ENCODE measurements at regions not wholly inside any gene's neighbourhood (a gene's known extent, or its start where the extent isn't known, plus 50 kb on each side); places are given as distances from the start of the nearest gene placed in this dataset.

DNA sequence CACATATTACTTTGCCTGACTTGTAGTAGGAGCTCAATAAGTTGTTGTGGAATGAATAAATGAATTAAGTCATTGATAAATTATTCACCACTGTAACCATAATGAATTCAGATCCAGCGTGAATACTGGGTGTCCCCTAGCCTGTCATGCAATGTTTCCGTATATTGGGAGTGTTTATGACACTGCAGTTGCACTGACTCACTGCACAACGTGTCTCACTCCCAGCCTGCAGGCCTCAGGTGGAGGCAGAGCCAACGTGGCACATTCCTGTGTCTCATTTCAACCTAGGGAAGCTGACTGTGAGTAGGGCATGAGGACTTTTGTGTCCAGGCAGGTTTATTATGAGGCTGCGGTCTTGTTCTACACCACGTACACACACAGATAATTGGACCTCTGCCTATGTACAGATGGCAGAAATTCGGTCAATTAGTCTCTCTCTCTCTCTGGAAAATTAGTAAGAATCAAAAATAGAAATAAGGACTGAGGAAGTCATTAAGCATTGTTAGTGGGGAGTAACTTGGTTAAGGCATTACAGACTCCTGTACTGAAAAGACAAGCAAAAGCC, 299.1 kb upstream of the IGFBP3 start:
- Histone ChIP-seq H3K27me3 (ENCODE audit: insufficient read depth) (no peaks in the 10 kb centered on the region), H3F3A (replicated peaks; ENCODE audit: low read depth) (no peaks in the 10 kb centered on the region), H3K4me1 (ENCODE audit: insufficient read depth) (no peaks in the 10 kb centered on the region), H3K4me2 (no peak overlapping the region), H4K20me1 (replicated peaks; ENCODE audit: insufficient read depth) (no peaks in the 10 kb centered on the region), H3K9me2 (ENCODE audit: insufficient read depth) (0 out of 2 replicates have a peak, but pooled peaks cover 4% of the 10 kb centered on the region), H3K79me2 (replicated peaks; ENCODE audit: insufficient read depth) (no peaks in the 10 kb centered on the region), H2AFZ (no peak overlapping the region), H3K4me3 (no peak overlapping the region), H3K36me3 (ENCODE audit: insufficient read depth) (no peaks in the 10 kb centered on the region), H3K27ac (ENCODE audit: low read depth) (no peak overlapping the region)
- Mint-ChIP-seq H3K36me3 (ENCODE audit: low read depth) (no peaks in the 10 kb centered on the region; the same call in 2 of the 3 replicates), H3K27ac (no peak overlapping the region), H3K9me3 (no peaks in the 10 kb centered on the region; the same call in 2 of the 3 replicates), H3K27me3 (ENCODE audit: insufficient read depth, low read depth, poor library complexity) (peaks cover 6% of the 10 kb centered on the region), H3K4me3 (no peak overlapping the region), H3K4me1 (peaks cover 4% of the 10 kb centered on the region; the same call in 2 of the 3 replicates)
- DNase-seq (ENCODE audit: low spot score), result no peak
- TF ChIP-seq STAT1 (IDR thresholded peaks at IDR 0.05; ENCODE audit: unreplicated experiment), result no peak
- TF ChIP-seq, protein P1, sequence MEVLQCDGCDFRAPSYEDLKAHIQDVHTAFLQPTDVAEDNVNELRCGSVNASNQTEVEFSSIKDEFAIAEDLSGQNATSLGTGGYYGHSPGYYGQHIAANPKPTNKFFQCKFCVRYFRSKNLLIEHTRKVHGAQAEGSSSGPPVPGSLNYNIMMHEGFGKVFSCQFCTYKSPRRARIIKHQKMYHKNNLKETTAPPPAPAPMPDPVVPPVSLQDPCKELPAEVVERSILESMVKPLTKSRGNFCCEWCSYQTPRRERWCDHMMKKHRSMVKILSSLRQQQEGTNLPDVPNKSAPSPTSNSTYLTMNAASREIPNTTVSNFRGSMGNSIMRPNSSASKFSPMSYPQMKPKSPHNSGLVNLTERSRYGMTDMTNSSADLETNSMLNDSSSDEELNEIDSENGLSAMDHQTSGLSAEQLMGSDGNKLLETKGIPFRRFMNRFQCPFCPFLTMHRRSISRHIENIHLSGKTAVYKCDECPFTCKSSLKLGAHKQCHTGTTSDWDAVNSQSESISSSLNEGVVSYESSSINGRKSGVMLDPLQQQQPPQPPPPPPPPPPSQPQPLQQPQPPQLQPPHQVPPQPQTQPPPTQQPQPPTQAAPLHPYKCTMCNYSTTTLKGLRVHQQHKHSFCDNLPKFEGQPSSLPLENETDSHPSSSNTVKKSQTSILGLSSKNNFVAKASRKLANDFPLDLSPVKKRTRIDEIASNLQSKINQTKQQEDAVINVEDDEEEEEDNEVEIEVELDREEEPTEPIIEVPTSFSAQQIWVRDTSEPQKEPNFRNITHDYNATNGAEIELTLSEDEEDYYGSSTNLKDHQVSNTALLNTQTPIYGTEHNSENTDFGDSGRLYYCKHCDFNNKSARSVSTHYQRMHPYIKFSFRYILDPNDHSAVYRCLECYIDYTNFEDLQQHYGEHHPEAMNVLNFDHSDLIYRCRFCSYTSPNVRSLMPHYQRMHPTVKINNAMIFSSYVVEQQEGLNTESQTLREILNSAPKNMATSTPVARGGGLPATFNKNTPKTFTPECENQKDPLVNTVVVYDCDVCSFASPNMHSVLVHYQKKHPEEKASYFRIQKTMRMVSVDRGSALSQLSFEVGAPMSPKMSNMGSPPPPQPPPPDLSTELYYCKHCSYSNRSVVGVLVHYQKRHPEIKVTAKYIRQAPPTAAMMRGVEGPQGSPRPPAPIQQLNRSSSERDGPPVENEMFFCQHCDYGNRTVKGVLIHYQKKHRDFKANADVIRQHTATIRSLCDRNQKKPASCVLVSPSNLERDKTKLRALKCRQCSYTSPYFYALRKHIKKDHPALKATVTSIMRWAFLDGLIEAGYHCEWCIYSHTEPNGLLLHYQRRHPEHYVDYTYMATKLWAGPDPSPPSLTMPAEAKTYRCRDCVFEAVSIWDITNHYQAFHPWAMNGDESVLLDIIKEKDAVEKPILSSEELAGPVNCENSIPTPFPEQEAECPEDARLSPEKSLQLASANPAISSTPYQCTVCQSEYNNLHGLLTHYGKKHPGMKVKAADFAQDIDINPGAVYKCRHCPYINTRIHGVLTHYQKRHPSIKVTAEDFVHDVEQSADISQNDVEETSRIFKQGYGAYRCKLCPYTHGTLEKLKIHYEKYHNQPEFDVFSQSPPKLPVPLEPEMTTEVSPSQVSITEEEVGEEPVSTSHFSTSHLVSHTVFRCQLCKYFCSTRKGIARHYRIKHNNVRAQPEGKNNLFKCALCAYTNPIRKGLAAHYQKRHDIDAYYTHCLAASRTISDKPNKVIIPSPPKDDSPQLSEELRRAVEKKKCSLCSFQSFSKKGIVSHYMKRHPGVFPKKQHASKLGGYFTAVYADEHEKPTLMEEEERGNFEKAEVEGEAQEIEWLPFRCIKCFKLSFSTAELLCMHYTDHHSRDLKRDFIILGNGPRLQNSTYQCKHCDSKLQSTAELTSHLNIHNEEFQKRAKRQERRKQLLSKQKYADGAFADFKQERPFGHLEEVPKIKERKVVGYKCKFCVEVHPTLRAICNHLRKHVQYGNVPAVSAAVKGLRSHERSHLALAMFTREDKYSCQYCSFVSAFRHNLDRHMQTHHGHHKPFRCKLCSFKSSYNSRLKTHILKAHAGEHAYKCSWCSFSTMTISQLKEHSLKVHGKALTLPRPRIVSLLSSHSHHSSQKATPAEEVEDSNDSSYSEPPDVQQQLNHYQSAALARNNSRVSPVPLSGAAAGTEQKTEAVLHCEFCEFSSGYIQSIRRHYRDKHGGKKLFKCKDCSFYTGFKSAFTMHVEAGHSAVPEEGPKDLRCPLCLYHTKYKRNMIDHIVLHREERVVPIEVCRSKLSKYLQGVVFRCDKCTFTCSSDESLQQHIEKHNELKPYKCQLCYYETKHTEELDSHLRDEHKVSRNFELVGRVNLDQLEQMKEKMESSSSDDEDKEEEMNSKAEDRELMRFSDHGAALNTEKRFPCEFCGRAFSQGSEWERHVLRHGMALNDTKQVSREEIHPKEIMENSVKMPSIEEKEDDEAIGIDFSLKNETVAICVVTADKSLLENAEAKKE (CRISPR knock-in tag; IDR thresholded peaks at IDR 0.05), result no peak
- ATAC-seq, result no peak

DNA sequence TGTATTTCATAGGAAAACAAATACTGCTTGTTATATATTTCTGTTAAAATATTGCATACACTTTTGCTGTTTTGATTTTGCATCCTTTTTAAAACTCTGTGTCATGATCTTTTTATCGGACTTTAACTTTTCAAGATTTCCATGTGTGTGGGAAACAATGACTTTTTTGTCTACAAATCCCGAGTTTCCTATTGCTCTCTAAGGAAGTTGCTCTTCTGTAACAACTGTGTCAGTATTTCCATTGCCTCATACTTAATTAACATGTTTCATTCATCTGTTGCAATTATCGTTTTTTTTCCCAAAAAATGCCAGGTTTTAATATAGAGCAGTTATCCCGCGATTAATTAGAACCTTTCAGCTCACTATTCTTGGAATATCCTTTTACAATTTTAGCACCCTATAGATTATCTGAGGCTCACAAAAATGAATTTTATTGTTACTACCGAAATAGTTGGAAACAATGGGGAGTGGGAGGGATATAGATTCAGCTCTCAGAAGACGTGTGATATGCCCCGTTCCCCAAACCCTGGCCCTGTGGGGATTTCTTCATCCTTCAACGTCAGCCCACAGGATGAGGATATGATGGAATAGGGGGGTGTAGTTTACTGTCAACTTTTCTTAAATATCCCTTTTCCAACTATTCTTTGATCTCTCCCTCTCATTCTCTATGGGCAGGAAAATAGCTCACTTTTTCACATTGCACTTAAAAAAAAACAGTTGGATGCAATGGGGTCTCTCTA, 297.6 kb upstream of the IGFBP3 start:
- Histone ChIP-seq H3K27me3 (ENCODE audit: insufficient read depth) (no peaks in the 10 kb centered on the region), H3K27ac (ENCODE audit: low read depth) (no peak overlapping the region), H4K20me1 (replicated peaks; ENCODE audit: insufficient read depth) (no peaks in the 10 kb centered on the region), H3K4me3 (no peak overlapping the region), H2AFZ (no peak overlapping the region), H3K4me1 (ENCODE audit: insufficient read depth) (no peaks in the 10 kb centered on the region), H3F3A (replicated peaks; ENCODE audit: low read depth) (no peaks in the 10 kb centered on the region), H3K9me2 (ENCODE audit: insufficient read depth) (0 out of 2 replicates have a peak, but pooled peaks cover 8% of the 10 kb centered on the region), H3K4me2 (no peak overlapping the region), H3K36me3 (ENCODE audit: insufficient read depth) (no peaks in the 10 kb centered on the region), H3K79me2 (replicated peaks; ENCODE audit: insufficient read depth) (no peaks in the 10 kb centered on the region)
- TF ChIP-seq, protein P2, sequence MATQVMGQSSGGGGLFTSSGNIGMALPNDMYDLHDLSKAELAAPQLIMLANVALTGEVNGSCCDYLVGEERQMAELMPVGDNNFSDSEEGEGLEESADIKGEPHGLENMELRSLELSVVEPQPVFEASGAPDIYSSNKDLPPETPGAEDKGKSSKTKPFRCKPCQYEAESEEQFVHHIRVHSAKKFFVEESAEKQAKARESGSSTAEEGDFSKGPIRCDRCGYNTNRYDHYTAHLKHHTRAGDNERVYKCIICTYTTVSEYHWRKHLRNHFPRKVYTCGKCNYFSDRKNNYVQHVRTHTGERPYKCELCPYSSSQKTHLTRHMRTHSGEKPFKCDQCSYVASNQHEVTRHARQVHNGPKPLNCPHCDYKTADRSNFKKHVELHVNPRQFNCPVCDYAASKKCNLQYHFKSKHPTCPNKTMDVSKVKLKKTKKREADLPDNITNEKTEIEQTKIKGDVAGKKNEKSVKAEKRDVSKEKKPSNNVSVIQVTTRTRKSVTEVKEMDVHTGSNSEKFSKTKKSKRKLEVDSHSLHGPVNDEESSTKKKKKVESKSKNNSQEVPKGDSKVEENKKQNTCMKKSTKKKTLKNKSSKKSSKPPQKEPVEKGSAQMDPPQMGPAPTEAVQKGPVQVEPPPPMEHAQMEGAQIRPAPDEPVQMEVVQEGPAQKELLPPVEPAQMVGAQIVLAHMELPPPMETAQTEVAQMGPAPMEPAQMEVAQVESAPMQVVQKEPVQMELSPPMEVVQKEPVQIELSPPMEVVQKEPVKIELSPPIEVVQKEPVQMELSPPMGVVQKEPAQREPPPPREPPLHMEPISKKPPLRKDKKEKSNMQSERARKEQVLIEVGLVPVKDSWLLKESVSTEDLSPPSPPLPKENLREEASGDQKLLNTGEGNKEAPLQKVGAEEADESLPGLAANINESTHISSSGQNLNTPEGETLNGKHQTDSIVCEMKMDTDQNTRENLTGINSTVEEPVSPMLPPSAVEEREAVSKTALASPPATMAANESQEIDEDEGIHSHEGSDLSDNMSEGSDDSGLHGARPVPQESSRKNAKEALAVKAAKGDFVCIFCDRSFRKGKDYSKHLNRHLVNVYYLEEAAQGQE (IDR thresholded peaks at IDR 0.05; ENCODE audit: unreplicated experiment), result no peak
- TF ChIP-seq JUNB (IDR thresholded peaks at IDR 0.05; ENCODE audit: unreplicated experiment), result no peak
- Mint-ChIP-seq H3K4me1 (peaks cover 3% of the 10 kb centered on the region; the same call in 1 of the 3 replicates), H3K9me3 (no peaks in the 10 kb centered on the region), H3K36me3 (ENCODE audit: low read depth) (no peaks in the 10 kb centered on the region; the same call in 2 of the 3 replicates), H3K27ac (no peak overlapping the region), H3K4me3 (no peak overlapping the region), H3K27me3 (ENCODE audit: insufficient read depth, low read depth, poor library complexity) (peaks cover 6% of the 10 kb centered on the region)
- ATAC-seq, result no peak
- no peak for DNase-seq (ENCODE audit: low spot score)
